Nephron progenitor cell (in vitro differentiated cells): ENCODE measurements at regions not wholly inside any gene's neighbourhood (a gene's known extent, or its start where the extent isn't known, plus 50 kb on each side); places are given as distances from the start of the nearest gene placed in this dataset.

Experiments
- DNase-seq: peaks from one replicate; pipeline ENCODE4 v3.0.0; 2021
- H3K27ac Mint-ChIP-seq: 2 replicates; pipeline ENCODE4 v1.8.0; 2021; ENCODE audit warnings: mild to moderate bottlenecking, moderate library complexity, mixed read lengths
- H3K27me3 Mint-ChIP-seq: 2 replicates; pipeline ENCODE4 v1.8.0; 2021; ENCODE audit warnings: mild to moderate bottlenecking, low read depth, mixed read lengths; ENCODE audit not compliant: poor library complexity
- H3K36me3 Mint-ChIP-seq: 2 replicates; pipeline ENCODE4 v1.8.0; 2021; ENCODE audit warnings: low read depth, mixed read lengths
- H3K4me1 Mint-ChIP-seq: 2 replicates; pipeline ENCODE4 v1.8.0; 2021; ENCODE audit warnings: mixed read lengths
- H3K4me3 Mint-ChIP-seq: 2 replicates; pipeline ENCODE4 v1.8.0; 2021; ENCODE audit warnings: mild to moderate bottlenecking, moderate library complexity, mixed read lengths
- H3K9me3 Mint-ChIP-seq: 2 replicates; pipeline ENCODE4 v1.8.0; 2021; ENCODE audit warnings: mild to moderate bottlenecking, moderate library complexity, mixed read lengths
- TF ChIP-seq, protein P1 (sequence below): fragments of 200-600 bp; sonication (generic); IDR thresholded peaks from 2 replicates; pipeline ENCODE4 v1.5.0; 2021; ENCODE audit warnings: antibody characterized with exemption

DNA sequence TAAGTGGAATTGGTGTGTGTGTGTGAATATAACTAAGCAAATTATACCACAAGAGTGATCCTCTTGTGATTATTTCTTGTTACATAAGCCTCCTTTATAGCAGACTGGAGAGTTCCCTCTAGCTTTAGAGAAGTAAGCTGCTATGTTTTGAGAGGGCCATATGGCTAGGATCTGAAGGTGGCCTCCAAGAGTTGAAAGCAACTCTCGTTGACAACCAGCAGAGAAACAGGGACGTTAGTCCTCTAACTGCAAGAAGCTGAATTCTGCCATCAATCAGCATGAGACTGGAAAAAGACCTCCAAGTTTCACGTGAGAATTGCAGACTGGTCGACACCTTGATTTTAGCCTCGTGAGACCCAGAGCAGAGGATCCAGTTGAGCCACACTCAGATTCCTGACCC lies 278.5 kb upstream of the ZNF717 start:
- Mint-ChIP-seq H3K36me3 (no peaks in the 10 kb centered on the region), H3K9me3 (no peaks in the 10 kb centered on the region), H3K27me3 (no peaks in the 10 kb centered on the region), H3K27ac (no peak overlapping the region), H3K4me3 (no peak overlapping the region), H3K4me1 (no peaks in the 10 kb centered on the region)
- no peak for DNase-seq
- TF ChIP-seq, protein P1, sequence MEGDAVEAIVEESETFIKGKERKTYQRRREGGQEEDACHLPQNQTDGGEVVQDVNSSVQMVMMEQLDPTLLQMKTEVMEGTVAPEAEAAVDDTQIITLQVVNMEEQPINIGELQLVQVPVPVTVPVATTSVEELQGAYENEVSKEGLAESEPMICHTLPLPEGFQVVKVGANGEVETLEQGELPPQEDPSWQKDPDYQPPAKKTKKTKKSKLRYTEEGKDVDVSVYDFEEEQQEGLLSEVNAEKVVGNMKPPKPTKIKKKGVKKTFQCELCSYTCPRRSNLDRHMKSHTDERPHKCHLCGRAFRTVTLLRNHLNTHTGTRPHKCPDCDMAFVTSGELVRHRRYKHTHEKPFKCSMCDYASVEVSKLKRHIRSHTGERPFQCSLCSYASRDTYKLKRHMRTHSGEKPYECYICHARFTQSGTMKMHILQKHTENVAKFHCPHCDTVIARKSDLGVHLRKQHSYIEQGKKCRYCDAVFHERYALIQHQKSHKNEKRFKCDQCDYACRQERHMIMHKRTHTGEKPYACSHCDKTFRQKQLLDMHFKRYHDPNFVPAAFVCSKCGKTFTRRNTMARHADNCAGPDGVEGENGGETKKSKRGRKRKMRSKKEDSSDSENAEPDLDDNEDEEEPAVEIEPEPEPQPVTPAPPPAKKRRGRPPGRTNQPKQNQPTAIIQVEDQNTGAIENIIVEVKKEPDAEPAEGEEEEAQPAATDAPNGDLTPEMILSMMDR: no peak

DNA sequence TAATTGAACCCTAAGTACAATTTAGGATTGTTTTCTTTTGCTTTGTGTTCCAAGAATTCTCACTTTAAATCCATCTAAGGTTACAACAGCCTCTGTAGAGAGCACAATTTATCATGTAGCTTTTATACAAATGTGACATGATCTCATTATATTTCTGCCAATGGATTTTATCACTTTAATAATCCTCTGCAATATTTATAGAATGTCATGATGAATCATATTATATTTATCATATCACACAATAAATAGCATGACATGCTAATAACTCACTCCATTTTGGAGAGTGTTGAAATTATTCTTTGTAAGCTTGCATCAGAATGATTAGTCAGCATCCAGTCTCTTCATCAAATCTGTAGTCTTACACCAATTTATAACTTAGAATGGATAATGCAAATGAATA lies 280.6 kb upstream of the ZNF717 start:
- Mint-ChIP-seq H3K4me3 (no peak overlapping the region), H3K27me3 (no peaks in the 10 kb centered on the region), H3K4me1 (no peaks in the 10 kb centered on the region), H3K9me3 (peaks cover 4% of the 10 kb centered on the region), H3K27ac (no peak overlapping the region), H3K36me3 (no peaks in the 10 kb centered on the region)
- TF ChIP-seq, protein P1: no peak
- DNase-seq: no peak

DNA sequence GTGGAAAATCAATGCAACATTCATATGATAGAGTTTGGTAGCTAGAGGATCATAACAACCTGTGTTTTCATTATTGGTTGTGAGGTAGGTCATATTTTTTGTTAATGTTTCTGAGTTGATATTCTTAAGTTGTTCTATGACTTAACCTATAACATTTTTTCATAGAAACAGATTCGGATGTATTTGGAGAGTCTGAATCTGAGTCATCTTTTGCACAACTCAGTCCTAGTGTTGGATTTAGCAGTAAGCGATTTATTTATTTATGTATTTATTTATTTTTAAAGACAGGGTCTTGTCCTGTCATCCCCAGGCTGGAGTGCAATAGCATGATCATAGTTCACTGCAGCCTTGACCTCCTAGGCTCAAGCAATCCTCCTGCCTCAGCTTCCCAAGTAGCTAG lies 292.8 kb upstream of the ZNF717 start:
- no peaks in the 10 kb centered on the region for H3K9me3 Mint-ChIP-seq
- no peaks in the 10 kb centered on the region for H3K36me3 Mint-ChIP-seq
- no peak for DNase-seq
- no peaks in the 10 kb centered on the region for H3K4me1 Mint-ChIP-seq
- TF ChIP-seq, protein P1: no peak
- no peak overlapping the region for H3K27ac Mint-ChIP-seq
- no peak overlapping the region for H3K4me3 Mint-ChIP-seq
- H3K27me3 Mint-ChIP-seq: no peaks in the 10 kb centered on the region

DNA sequence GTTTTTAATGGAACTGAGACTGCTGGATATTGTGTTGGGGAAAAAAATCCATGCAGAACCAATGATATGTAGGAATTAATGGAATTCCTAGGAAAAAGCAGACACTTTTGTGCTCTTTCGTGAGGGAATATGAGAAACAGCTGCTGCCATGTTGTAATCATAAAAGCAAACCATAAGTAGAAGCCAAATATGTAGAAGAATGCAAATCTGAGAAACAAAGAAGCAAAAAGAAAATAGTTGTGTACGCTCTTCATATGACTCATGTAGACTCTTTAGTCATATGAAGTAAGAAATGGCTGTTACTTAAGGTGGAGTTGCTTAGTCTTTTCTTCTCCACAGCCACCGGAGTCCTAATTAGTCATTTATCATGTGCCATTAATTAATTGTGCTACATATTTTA lies 298.6 kb upstream of the ZNF717 start:
- H3K27ac Mint-ChIP-seq: no peak overlapping the region
- DNase-seq: no peak
- TF ChIP-seq, protein P1: no peak
- no peaks in the 10 kb centered on the region for H3K4me1 Mint-ChIP-seq
- H3K9me3 Mint-ChIP-seq: peaks cover 3% of the 10 kb centered on the region
- no peaks in the 10 kb centered on the region for H3K36me3 Mint-ChIP-seq
- no peak overlapping the region for H3K4me3 Mint-ChIP-seq
- no peaks in the 10 kb centered on the region for H3K27me3 Mint-ChIP-seq

DNA sequence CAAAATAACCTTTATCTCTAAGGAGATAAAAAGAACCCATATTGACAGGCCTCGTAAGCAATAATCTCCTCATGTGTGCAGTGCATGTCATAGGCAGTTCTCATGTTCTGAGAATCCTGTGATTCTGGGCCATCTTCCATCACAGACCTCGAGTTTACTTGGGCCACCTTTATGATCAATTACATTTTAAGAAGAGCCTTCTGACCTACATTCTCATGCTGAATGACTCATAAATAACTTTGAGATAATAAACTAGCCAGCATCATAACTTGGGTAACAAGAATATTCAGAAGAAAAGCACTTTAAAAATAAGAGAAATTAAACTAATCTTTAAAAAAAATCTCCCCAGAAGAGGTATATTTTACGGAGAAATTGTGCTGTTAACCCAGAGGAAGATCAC lies 310.7 kb upstream of the ZNF717 start:
- H3K27me3 Mint-ChIP-seq: no peaks in the 10 kb centered on the region
- H3K4me1 Mint-ChIP-seq: no peaks in the 10 kb centered on the region
- TF ChIP-seq, protein P1: no peak
- no peak for DNase-seq
- H3K36me3 Mint-ChIP-seq: no peaks in the 10 kb centered on the region
- H3K4me3 Mint-ChIP-seq: no peak overlapping the region
- no peaks in the 10 kb centered on the region for H3K9me3 Mint-ChIP-seq
- no peak overlapping the region for H3K27ac Mint-ChIP-seq

DNA sequence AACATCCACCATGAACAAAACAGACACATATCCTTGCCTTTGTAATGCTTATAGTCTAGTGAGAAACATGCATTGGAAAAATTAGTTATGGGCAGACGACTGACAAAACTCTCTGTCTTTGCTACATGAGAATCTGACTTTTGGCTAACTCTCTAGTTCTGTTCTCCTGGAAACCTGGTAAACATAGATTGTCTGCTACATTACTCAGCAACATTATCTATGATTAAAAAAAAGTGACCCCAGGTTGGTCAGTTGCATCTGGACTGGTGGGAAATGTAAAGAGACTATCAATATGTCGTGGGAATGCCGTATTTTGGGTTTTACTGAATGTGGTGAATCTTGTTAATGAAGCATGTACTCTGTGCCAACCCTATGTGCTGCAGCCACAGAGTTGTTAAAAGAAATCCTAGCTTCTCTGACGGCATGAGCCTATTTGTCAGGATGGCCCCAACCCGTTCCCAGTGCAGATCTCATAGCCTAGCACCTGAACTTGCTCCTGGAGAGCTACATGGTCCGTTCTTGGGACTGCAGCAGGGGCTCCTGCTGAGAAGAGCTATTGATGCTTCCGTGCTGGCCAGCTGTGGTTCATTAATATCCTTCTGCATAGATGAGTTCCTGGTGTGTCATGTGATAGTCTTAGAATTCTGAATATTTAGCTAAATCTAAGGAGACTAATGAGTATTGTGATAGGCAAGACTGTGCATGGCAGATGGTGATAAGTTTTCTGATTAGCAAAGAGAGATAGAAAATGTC lies 311.7 kb upstream of the ZNF717 start:
- Mint-ChIP-seq H3K36me3 (no peaks in the 10 kb centered on the region), H3K27ac (no peak overlapping the region), H3K27me3 (no peaks in the 10 kb centered on the region), H3K9me3 (no peaks in the 10 kb centered on the region), H3K4me3 (no peak overlapping the region), H3K4me1 (no peaks in the 10 kb centered on the region)
- no peak for DNase-seq
- TF ChIP-seq, protein P1: no peak
